ENCODE measurements at regions not wholly inside any gene's neighbourhood (a gene's known extent, or its start where the extent isn't known, plus 50 kb on each side); places are given as distances from the start of the nearest gene placed in this dataset.

GRCh38 chr1:239606850-239607400 lies 220.6 kb downstream of the CHRM3 start:
- TF ChIP-seq POLR2A (IDR thresholded peaks at IDR 0.05; ENCODE audit: extremely low read depth, insufficient read length) (no peak), CTCF (IDR thresholded peaks at IDR 0.05; ENCODE audit: low read depth, low read length) (no peak)
- DNase-seq (ENCODE audit: low read depth) = no peak

DNA sequence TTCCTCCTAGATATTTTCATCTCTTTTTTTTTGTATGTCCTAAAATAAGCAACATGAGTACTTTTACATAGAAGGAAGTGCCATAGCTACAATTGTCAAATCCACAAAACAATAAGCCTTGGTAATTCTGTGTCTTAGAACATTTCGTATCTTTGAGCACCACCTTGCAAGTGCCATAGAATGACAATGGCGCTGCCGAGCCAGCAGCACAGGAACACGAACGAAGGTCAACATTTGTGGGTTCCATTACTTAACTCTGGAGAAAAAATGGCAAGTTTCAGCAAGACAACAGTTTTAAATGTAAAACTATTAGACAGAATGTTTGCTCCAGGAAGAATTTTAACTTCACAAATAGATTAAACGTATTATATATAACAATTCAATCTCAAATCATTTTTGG lies 222.1 kb downstream of the CHRM3 start:
- TF ChIP-seq POLR2A (IDR thresholded peaks at IDR 0.05; ENCODE audit: extremely low read depth, insufficient read length) = no peak

More at GRCh38 chr1:239606850-239607400, 220.6 kb downstream of the CHRM3 start:
- no peak overlapping the region for H3K4me3 ChIP-seq (ENCODE audit: low read depth, low read length)

GRCh38 chr1:239612379-239612778 lies 226.0 kb downstream of the CHRM3 start:
- TF ChIP-seq MAX (IDR thresholded peaks at IDR 0.05; ENCODE audit: low read depth, low read length) (no peak), MYC (IDR thresholded peaks at IDR 0.05; ENCODE audit: low read depth, low read length) (no peak)
- no peak for DNase-seq (ENCODE audit: low read depth)
- H3K4me3 ChIP-seq (ENCODE audit: low read depth, low read length) = no peak overlapping the region

More for the DNA sequence above, 222.1 kb downstream of the CHRM3 start:
- no peak for DNase-seq (ENCODE audit: low read depth)
- H3K4me3 ChIP-seq (ENCODE audit: low read depth, low read length) = no peak overlapping the region

DNA sequence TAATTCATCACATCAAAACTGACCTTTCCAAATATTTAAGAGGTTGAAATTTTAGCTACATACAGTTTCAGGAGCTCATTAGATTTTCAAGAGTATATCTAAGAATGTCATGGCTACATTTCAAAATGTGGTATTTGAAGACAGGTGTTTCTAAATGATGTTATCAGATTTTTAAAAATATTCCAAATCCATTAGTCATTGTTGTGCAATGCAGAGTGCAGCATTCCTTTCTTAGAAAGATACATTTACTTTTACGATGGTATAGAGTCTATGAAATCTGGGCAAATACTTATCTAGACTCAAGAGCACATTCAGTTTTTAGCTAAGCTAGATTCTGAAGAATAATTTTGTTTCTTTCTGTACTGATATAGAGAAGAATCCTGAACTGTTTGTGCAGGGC lies 230.3 kb downstream of the CHRM3 start:
- no peak for TF ChIP-seq MYC (IDR thresholded peaks at IDR 0.05; ENCODE audit: low read depth, low read length)
- no peak for TF ChIP-seq MAX (IDR thresholded peaks at IDR 0.05; ENCODE audit: low read depth, low read length)
- TF ChIP-seq POLR2A (IDR thresholded peaks at IDR 0.05; ENCODE audit: extremely low read depth, insufficient read length) = no peak
- no peak for TF ChIP-seq CTCF (IDR thresholded peaks at IDR 0.05; ENCODE audit: low read depth, low read length)
- no peak for DNase-seq (ENCODE audit: low read depth)
- H3K4me3 ChIP-seq (ENCODE audit: low read depth, low read length) = no peak overlapping the region

GRCh38 chr1:239617259-239617658 lies 230.9 kb downstream of the CHRM3 start:
- no peak overlapping the region for H3K4me3 ChIP-seq (ENCODE audit: low read depth, low read length)
- no peak for DNase-seq (ENCODE audit: low read depth)
- TF ChIP-seq MYC (IDR thresholded peaks at IDR 0.05; ENCODE audit: low read depth, low read length) (no peak), CTCF (IDR thresholded peaks at IDR 0.05; ENCODE audit: low read depth, low read length) (no peak), MAX (IDR thresholded peaks at IDR 0.05; ENCODE audit: low read depth, low read length) (no peak), POLR2A (IDR thresholded peaks at IDR 0.05; ENCODE audit: extremely low read depth, insufficient read length) (no peak)

DNA sequence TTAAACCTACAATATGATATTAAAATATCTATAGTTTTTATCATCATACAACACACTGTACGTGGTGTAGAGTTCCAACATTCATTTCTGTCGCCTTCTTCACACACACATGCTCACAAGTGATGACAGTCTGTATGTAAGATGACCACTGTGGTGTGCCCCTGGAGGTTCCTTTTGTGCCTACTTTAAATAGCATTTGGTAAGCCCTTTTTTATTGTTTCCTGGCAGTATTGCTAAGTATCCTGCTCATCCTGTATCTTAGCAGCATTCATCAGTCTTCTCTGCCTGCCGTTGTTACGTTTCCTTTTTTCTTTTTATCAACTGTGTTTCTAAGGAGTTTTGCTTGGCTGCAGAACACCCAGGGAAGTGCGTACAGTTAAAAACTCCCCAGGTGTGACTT lies 231.4 kb downstream of the CHRM3 start:
- no peak overlapping the region for H3K4me3 ChIP-seq (ENCODE audit: low read depth, low read length)
- TF ChIP-seq MAX (IDR thresholded peaks at IDR 0.05; ENCODE audit: low read depth, low read length) (no peak), POLR2A (IDR thresholded peaks at IDR 0.05; ENCODE audit: extremely low read depth, insufficient read length) (no peak), MYC (IDR thresholded peaks at IDR 0.05; ENCODE audit: low read depth, low read length) (no peak), CTCF (IDR thresholded peaks at IDR 0.05; ENCODE audit: low read depth, low read length) (no peak)
- no peak for DNase-seq (ENCODE audit: low read depth)

DNA sequence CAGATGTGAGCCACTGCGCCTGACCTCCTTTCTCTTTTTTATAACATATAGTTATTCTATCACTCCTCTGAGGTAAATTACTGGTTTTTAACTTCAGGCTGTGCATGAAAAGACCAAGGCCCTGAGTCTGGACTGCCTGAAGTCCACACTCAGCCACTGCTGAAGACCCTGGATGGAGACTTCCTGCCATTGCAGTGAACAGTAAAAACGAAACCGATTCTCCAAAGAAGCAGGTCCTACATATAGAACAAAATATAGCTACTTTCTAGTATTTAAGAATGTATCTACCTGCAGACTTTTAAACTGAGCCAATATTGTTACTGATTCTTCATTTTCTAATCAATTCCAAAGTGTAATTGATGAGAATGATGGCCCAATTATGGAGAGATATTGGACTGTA lies 232.8 kb downstream of the CHRM3 start:
- DNase-seq (ENCODE audit: low read depth) = no peak

More for the DNA sequence above, 232.8 kb downstream of the CHRM3 start:
- no peak overlapping the region for H3K4me3 ChIP-seq (ENCODE audit: low read depth, low read length)
- TF ChIP-seq POLR2A (IDR thresholded peaks at IDR 0.05; ENCODE audit: extremely low read depth, insufficient read length) (no peak), MAX (IDR thresholded peaks at IDR 0.05; ENCODE audit: low read depth, low read length) (no peak), MYC (IDR thresholded peaks at IDR 0.05; ENCODE audit: low read depth, low read length) (no peak), CTCF (IDR thresholded peaks at IDR 0.05; ENCODE audit: low read depth, low read length) (no peak)
